ENCODE measurements at regions not wholly inside any gene's neighbourhood (a gene's known extent, or its start where the extent isn't known, plus 50 kb on each side); places are given as distances from the start of the nearest gene placed in this dataset.

- DNase-seq (ENCODE audit: low spot score) = no peak
These were observed 706.9 kb upstream of the STXBP6 start for GRCh38 chr14:25756876-25757275.

GRCh38 chr14:25753130-25753529, 703.2 kb upstream of the STXBP6 start:
- DNase-seq (ENCODE audit: low spot score) = no peak

GRCh38 chr14:25750436-25750835, 700.5 kb upstream of the STXBP6 start:
- no peak for DNase-seq (ENCODE audit: low spot score)

Measured in ecto neural progenitor cell (in vitro differentiated cells).